AG04449 (cell line): ENCODE measurements at regions not wholly inside any gene's neighbourhood (a gene's known extent, or its start where the extent isn't known, plus 50 kb on each side); places are given as distances from the start of the nearest gene placed in this dataset.

Experiments used
- CTCF ChIA-PET: fragments of 350-600 bp; formaldehyde crosslinking; extraction: SDS; loops from one replicate; lab custom pipeline; 2021; ENCODE audit warnings: antibody characterized with exemption; lab: Yijun Ruan, JAX
- POLR2A ChIA-PET: fragments of 400-600, 350-600 bp; formaldehyde crosslinking; extraction: SDS; loops from one replicate; lab custom pipeline; 2020; ENCODE audit warnings: antibody characterized with exemption, inconsistent platforms; lab: Yijun Ruan, JAX
- DNase-seq: peaks from one replicate; pipeline ENCODE4 v3.0.0-alpha.2; 2010; ENCODE audit warnings: low read depth, low spot score
- H3K4me3 ChIP-seq: 2 replicates; pipeline ENCODE4 v1.5.1; 2011; ENCODE audit warnings: low read depth, mild to moderate bottlenecking, control low read depth, low read length
- CTCF ChIP-seq: IDR thresholded peaks from one replicate; pipeline ENCODE4 v1.5.1; 2011; ENCODE audit warnings: mild to moderate bottlenecking, moderate library complexity, low read length, control low read depth, inconsistent platforms; ENCODE audit not compliant: insufficient read depth; ENCODE audit errors: missing control alignments

- TF ChIP-seq CTCF = no peak
- no peak for DNase-seq
- no peak overlapping the region for H3K4me3 ChIP-seq
- ChIA-PET CTCF (interaction anchor here (2.2 kb wide), 1 partner anchor 214 kb away, joined by 5 read pairs; no protein-coding TSS in a partner anchor), POLR2A (no interaction called here)
These were observed 186.8 kb downstream of the KCNS3 start for GRCh38 chr2:18065249-18065648.

- no peak for TF ChIP-seq CTCF
- DNase-seq = no peak
- POLR2A ChIA-PET = no interaction called here
- H3K4me3 ChIP-seq = no peak overlapping the region
- CTCF ChIA-PET = interaction anchor here (1.0 kb wide), 1 partner anchor 11 kb away, joined by 3 read pairs; no protein-coding TSS in a partner anchor
These were observed 185.5 kb downstream of the KCNS3 start for GRCh38 chr2:18063826-18064470.

- no peak for TF ChIP-seq CTCF
- no peak overlapping the region for H3K4me3 ChIP-seq
- ChIA-PET POLR2A (no interaction called here), CTCF (no interaction called here)
- DNase-seq = no peak
These were observed 184.4 kb downstream of the KCNS3 start for GRCh38 chr2:18062892-18063291.

GRCh38 chr2:18061717-18062116 is 183.2 kb downstream of the KCNS3 start:
- ChIA-PET CTCF (interaction anchor here (0.6 kb wide), 1 partner anchor 986 kb away, joined by 3 read pairs; no protein-coding TSS in a partner anchor), POLR2A (no interaction called here)
- no peak overlapping the region for H3K4me3 ChIP-seq
- no peak for DNase-seq
- no peak for TF ChIP-seq CTCF

- ChIA-PET CTCF (no interaction called here), POLR2A (interaction anchor here (0.7 kb wide), 1 partner anchor 78 kb away, joined by 3 read pairs; no protein-coding TSS in a partner anchor)
- TF ChIP-seq CTCF = no peak
- H3K4me3 ChIP-seq = no peak overlapping the region
- no peak for DNase-seq
These were observed 179.2 kb downstream of the KCNS3 start for GRCh38 chr2:18057657-18058056.

- DNase-seq = no peak
- CTCF ChIA-PET = no interaction called here
- POLR2A ChIA-PET = no interaction called here
- TF ChIP-seq CTCF = no peak
- H3K4me3 ChIP-seq = no peak overlapping the region
These were observed 176.8 kb downstream of the KCNS3 start for GRCh38 chr2:18055290-18055689.
